ENCODE measurements at regions not wholly inside any gene's neighbourhood (a gene's known extent, or its start where the extent isn't known, plus 50 kb on each side); places are given as distances from the start of the nearest gene placed in this dataset.

DNA sequence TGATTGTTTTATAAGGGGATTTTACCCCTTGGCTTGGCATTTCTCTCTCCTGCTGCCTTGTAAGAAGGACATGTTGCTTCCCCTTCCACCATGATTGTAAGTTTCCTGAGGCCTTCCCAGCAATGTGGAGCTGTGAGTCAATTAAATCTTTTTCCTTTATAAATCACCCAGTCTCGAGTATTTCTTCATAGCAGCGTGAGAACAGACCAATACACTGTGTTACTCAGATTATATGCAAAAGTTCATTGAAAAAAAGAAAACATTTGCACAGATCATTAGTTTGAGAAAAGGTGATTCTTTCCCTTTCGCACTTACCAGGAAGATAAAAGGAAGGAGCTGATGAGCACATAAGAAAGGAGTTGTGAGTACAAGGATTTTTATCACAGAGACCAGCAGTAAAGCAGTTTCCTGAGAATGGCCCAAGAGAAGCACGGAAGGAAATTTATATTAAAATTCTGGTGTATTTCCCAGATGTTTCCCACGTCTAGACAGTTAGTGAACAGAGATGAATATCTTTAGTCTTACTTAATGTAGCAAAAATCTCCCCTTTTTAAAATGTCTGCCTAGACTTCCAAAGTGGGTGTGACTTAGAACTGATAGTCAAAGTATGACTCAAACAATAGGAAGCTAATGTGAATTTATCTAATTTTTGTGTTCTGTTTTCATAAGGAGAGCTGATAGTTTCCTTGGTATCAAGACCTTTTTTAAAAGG lies 431.8 kb upstream of the SGCG start:
- TF ChIP-seq, protein P1, sequence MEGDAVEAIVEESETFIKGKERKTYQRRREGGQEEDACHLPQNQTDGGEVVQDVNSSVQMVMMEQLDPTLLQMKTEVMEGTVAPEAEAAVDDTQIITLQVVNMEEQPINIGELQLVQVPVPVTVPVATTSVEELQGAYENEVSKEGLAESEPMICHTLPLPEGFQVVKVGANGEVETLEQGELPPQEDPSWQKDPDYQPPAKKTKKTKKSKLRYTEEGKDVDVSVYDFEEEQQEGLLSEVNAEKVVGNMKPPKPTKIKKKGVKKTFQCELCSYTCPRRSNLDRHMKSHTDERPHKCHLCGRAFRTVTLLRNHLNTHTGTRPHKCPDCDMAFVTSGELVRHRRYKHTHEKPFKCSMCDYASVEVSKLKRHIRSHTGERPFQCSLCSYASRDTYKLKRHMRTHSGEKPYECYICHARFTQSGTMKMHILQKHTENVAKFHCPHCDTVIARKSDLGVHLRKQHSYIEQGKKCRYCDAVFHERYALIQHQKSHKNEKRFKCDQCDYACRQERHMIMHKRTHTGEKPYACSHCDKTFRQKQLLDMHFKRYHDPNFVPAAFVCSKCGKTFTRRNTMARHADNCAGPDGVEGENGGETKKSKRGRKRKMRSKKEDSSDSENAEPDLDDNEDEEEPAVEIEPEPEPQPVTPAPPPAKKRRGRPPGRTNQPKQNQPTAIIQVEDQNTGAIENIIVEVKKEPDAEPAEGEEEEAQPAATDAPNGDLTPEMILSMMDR (conservative IDR thresholded peaks at IDR 0.05; ENCODE audit: low read length) = no peak
- no peak overlapping the region for H3K4me3 ChIP-seq (ENCODE audit: low read length)
- no peak for DNase-seq (ENCODE audit: low read depth)

DNA sequence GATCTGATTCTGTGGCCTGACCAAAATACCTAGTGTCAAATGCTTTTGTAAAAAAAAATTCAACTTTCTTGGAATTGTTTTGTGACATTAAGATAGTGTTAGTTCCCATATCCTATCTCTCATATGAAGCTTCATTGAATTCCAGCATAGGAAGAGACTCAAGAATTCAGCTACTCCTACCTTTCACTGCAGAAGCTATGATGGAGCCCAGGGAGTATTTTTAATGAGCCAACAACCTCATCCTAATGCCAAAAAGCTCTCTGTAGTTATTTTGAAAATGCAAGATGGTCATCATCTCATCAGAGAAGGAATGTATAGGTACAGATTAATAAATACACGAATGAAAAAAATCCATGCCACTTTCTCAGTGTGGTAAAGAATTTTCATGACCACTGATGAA lies 431.2 kb upstream of the SGCG start:
- H3K4me3 ChIP-seq (ENCODE audit: low read length) = no peak overlapping the region
- DNase-seq (ENCODE audit: low read depth) = no peak
- TF ChIP-seq, protein P1 (conservative IDR thresholded peaks at IDR 0.05; ENCODE audit: low read length) = no peak

DNA sequence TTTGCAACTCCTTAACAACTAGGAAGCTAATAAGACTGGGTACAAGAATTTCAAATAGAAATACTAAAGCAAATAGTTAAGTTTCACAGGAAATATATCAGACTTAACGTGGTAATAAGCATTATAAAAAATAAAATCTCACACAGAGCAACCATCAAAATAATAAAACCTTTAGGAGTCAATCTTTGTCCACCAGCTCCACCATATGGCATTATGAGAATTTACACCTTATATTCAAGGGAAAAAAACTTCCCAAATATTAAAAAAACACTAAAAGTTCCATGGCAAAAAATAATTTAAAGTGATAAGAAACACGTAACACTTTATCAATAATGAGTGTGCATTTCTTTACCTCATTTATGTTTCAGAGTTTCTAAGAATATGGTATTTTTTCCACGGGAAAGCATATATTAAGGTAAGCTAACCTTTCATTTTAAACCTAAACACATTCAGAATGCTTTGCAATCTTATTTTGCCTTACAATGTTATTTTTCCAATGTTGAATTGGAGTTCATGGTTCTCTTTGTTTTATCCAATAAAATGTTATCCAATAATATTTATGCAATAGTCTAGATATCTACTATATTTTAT lies 423.2 kb upstream of the SGCG start:
- TF ChIP-seq, protein P1 (conservative IDR thresholded peaks at IDR 0.05; ENCODE audit: low read length) = peak; percentile 35
- no peak overlapping the region for H3K4me3 ChIP-seq (ENCODE audit: low read length)
- DNase-seq (ENCODE audit: low read depth) = peak; percentile 2

DNA sequence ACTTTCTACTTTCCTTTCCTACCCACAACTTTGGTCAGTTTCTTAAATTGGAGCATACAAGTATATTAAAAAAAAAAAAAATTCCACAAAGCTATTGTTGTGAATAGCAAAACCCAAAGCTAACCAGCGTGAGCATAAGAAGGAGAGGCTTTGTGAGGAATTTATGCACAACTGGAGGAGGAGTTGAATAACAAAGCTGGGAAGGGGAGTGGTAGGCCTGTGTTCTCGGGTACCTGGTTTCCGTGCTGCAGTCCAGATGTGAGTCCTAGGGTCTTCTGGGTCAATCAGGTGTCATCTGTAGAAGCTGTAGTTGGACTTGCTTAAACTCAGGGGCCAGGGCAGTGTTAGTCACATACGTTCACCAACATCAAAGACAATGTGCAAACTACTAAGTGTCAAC lies 422.5 kb upstream of the SGCG start:
- no peak for DNase-seq (ENCODE audit: low read depth)
- TF ChIP-seq, protein P1 (conservative IDR thresholded peaks at IDR 0.05; ENCODE audit: low read length) = no peak
- no peak overlapping the region for H3K4me3 ChIP-seq (ENCODE audit: low read length)

DNA sequence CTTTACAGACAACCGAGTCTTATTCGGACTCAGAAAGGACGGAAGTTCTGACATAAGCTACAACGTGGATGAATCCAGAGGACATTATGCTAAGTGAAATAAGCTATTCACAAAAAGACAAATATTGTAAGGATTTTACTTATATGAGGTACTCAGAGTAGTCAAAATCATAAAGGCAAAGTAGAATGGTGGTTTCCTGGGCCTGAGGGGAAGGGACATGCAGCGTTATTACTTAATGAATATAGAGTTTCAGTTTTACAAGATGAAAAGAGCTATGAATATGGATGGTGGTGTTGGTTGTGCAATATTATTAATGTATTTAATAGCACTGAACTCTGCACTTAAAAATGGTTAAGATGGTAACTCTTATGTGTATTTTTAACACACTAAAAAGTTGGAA lies 419.1 kb upstream of the SGCG start:
- DNase-seq (ENCODE audit: low read depth) = no peak
- TF ChIP-seq, protein P1 (conservative IDR thresholded peaks at IDR 0.05; ENCODE audit: low read length) = no peak
- H3K4me3 ChIP-seq (ENCODE audit: low read length) = no peak overlapping the region

DNA sequence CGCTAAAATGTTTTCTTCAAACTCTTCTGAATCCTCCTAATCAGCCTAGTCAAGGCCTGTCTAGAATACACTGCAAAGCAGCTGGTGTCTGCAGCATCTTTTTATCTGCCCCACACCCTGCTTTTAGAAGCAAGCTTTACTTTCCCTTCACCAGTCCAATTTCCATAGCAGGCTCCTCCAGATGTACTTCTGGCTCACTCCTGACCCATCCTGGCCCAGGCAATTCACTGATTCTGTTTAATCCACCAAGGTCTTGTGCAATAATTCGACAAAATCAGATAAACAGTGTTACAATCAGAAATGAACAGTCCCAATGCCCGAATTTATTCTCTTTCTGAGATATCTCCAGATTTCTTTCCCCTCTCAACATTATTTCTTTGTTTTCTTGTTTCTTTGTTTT lies 415.2 kb upstream of the SGCG start:
- no peak for DNase-seq (ENCODE audit: low read depth)
- H3K4me3 ChIP-seq (ENCODE audit: low read length) = no peak overlapping the region
- TF ChIP-seq, protein P1 (conservative IDR thresholded peaks at IDR 0.05; ENCODE audit: low read length) = no peak

DNA sequence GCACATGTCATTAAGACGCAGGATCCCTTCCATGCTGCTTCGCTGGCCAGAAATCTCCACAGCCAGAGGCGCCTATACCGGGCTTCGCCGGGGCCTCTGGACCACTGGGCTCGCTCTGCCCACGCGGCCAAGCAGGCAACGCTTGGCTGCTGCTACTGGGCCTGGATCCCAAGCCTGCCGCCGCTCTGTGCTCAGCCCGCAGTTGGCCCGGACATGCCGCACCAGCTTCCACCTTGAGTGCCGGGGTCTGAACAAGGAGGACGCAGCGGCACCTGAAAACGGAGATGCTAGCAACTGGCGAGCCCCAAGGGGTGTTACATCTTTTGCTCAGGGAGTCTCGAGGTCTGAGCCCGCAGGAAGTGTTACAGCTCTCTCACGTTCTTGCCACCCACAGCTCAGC lies 409.9 kb upstream of the SGCG start:
- no peak overlapping the region for H3K4me3 ChIP-seq (ENCODE audit: low read length)
- TF ChIP-seq, protein P1 (conservative IDR thresholded peaks at IDR 0.05; ENCODE audit: low read length) = no peak
- no peak for DNase-seq (ENCODE audit: low read depth)

All from AG10803 (cell line).